HFFc6 (cell line): ENCODE measurements at regions not wholly inside any gene's neighbourhood (a gene's known extent, or its start where the extent isn't known, plus 50 kb on each side); places are given as distances from the start of the nearest gene placed in this dataset.

ENCODE experiments used
- DNase-seq: peaks from one replicate; pipeline ENCODE4 v3.0.0-alpha.2; 2018
- H3K27ac Mint-ChIP-seq: 2 replicates; pipeline ENCODE4 v1.8.0; 2020; ENCODE audit warnings: mild to moderate bottlenecking, mixed read lengths
- H3K27me3 Mint-ChIP-seq: 2 replicates; pipeline ENCODE4 v1.8.0; 2021; ENCODE audit warnings: mild to moderate bottlenecking, moderate library complexity, mixed read lengths; ENCODE audit not compliant: insufficient read depth
- H3K36me3 Mint-ChIP-seq: 2 replicates; pipeline ENCODE4 v1.8.0; 2021; ENCODE audit warnings: low read depth, mixed read lengths
- H3K4me1 Mint-ChIP-seq: 2 replicates; pipeline ENCODE4 v1.8.0; 2020; ENCODE audit warnings: low read depth, mixed read lengths
- H3K4me3 Mint-ChIP-seq: 2 replicates; pipeline ENCODE4 v1.8.0; 2020; ENCODE audit warnings: mild to moderate bottlenecking, moderate library complexity, mixed read lengths
- H3K9me3 Mint-ChIP-seq: 2 replicates; pipeline ENCODE4 v1.8.0; 2020; ENCODE audit warnings: mild to moderate bottlenecking, mixed read lengths
- TF ChIP-seq, protein P1 (sequence below): fragments of 200-600 bp; sonication (generic); IDR thresholded peaks from 2 replicates; pipeline ENCODE4 v1.5.0; 2021; ENCODE audit warnings: antibody characterized with exemption, mild to moderate bottlenecking

GRCh38 chr5:92421942-92422341 is 1038.8 kb upstream of the ARRDC3 start:
- H3K27ac Mint-ChIP-seq = no peak overlapping the region
- no peaks in the 10 kb centered on the region for H3K27me3 Mint-ChIP-seq
- TF ChIP-seq, protein P1, sequence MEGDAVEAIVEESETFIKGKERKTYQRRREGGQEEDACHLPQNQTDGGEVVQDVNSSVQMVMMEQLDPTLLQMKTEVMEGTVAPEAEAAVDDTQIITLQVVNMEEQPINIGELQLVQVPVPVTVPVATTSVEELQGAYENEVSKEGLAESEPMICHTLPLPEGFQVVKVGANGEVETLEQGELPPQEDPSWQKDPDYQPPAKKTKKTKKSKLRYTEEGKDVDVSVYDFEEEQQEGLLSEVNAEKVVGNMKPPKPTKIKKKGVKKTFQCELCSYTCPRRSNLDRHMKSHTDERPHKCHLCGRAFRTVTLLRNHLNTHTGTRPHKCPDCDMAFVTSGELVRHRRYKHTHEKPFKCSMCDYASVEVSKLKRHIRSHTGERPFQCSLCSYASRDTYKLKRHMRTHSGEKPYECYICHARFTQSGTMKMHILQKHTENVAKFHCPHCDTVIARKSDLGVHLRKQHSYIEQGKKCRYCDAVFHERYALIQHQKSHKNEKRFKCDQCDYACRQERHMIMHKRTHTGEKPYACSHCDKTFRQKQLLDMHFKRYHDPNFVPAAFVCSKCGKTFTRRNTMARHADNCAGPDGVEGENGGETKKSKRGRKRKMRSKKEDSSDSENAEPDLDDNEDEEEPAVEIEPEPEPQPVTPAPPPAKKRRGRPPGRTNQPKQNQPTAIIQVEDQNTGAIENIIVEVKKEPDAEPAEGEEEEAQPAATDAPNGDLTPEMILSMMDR = no peak
- H3K9me3 Mint-ChIP-seq = peaks cover 33% of the 10 kb centered on the region
- peaks cover 11% of the 10 kb centered on the region for H3K4me1 Mint-ChIP-seq
- no peak for DNase-seq
- H3K4me3 Mint-ChIP-seq = no peak overlapping the region
- peaks cover 4% of the 10 kb centered on the region; the same call in 1 of the 2 replicates for H3K36me3 Mint-ChIP-seq

DNA sequence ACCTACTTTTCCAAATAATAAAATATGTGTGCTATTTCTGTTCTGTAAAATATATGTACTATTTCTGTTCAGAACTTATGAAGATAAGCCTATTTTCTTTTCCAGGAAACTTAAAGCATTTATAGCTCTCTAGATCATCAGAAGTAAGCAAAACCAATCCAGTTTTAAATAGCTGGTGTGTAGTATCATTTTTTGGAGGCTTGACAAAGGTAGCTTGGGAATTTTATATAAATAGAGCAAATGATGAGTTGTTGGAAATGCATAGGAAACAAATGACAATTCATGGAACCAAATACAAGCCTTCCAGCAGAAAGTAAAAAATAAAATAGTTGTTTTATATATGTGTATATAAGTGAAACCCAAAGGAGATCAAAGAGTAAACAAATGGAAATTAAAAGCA is 1038.1 kb upstream of the ARRDC3 start:
- Mint-ChIP-seq H3K4me3 (no peak overlapping the region), H3K9me3 (peaks cover 33% of the 10 kb centered on the region), H3K27me3 (no peaks in the 10 kb centered on the region), H3K4me1 (peaks cover 11% of the 10 kb centered on the region), H3K27ac (no peak overlapping the region), H3K36me3 (peaks cover 4% of the 10 kb centered on the region; the same call in 1 of the 2 replicates)
- no peak for DNase-seq
- TF ChIP-seq, protein P1 = no peak

GRCh38 chr5:92419261-92419660 is 1036.1 kb upstream of the ARRDC3 start:
- DNase-seq = no peak
- Mint-ChIP-seq H3K27me3 (no peaks in the 10 kb centered on the region), H3K36me3 (peaks cover 4% of the 10 kb centered on the region; the same call in 1 of the 2 replicates), H3K4me3 (no peak overlapping the region), H3K27ac (no peak overlapping the region), H3K9me3 (peaks cover 33% of the 10 kb centered on the region), H3K4me1 (peaks cover 11% of the 10 kb centered on the region)
- TF ChIP-seq, protein P1 = no peak

DNA sequence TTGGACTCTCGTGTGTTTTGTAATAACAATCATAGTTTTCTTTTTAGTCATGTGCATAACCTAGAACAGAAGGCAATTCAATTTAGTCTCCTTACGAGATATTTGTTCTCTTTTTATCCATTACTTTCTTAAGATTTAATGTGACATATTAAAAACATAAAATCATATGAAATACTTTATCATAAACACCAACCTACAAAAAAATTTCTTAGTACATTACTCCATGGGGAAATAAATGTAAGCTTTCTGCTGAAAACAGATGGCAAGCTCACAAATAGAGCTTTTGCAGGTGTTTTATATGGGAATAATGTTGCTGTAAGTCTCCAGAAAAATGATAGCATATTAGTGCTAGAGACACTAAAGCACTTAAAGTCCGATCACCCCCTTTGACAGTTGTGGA is 1035.2 kb upstream of the ARRDC3 start:
- no peak for DNase-seq
- Mint-ChIP-seq H3K27me3 (no peaks in the 10 kb centered on the region), H3K9me3 (peaks cover 29% of the 10 kb centered on the region), H3K4me1 (peaks cover 11% of the 10 kb centered on the region), H3K4me3 (no peak overlapping the region), H3K36me3 (peaks cover 3% of the 10 kb centered on the region; the same call in 1 of the 2 replicates), H3K27ac (no peak overlapping the region)
- TF ChIP-seq, protein P1 = no peak

DNA sequence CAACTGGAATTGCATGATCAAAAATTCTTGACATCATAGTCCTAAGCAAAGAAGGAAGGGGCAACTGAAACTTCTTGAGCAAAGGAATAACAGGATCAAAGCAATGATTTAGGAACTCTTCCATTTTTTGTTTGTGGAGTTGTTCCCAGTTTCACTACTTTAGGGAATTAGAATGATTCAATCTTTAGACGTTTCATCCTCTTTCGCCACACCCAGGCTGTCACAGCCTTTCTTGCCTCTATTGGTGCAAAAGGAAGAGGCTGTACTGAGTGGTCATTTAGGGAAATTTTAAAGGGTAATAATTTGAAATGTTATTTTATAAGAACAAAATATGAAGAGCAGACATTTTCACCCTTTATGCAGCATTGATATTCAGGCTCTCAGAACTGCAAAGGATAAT is 1026.0 kb upstream of the ARRDC3 start:
- Mint-ChIP-seq H3K27me3 (peaks cover 3% of the 10 kb centered on the region; the same call in 1 of the 2 replicates), H3K4me1 (no peaks in the 10 kb centered on the region), H3K4me3 (no peak overlapping the region), H3K9me3 (no peaks in the 10 kb centered on the region), H3K27ac (no peak overlapping the region), H3K36me3 (no peaks in the 10 kb centered on the region)
- DNase-seq = no peak
- TF ChIP-seq, protein P1 = no peak
